NT2/D1 (cell line): ENCODE measurements at regions not wholly inside any gene's neighbourhood (a gene's known extent, or its start where the extent isn't known, plus 50 kb on each side); places are given as distances from the start of the nearest gene placed in this dataset.

Experiments used
- DNase-seq: peaks from one replicate; pipeline ENCODE4 v3.0.0-alpha.2; 2011; ENCODE audit warnings: low read depth, low spot score
- H3K27me3 ChIP-seq: 2 replicates; pipeline ENCODE4 v1.6.0; 2011; ENCODE audit warnings: mild to moderate bottlenecking; ENCODE audit not compliant: insufficient read length, insufficient read depth
- H3K36me3 ChIP-seq: 2 replicates; pipeline ENCODE4 v1.6.1; 2011; ENCODE audit warnings: mild to moderate bottlenecking, low read length, mixed read lengths; ENCODE audit not compliant: insufficient read depth, insufficient read length
- H3K4me1 ChIP-seq: 2 replicates; pipeline ENCODE4 v1.5.1; 2011; ENCODE audit not compliant: insufficient read depth, insufficient read length
- H3K4me3 ChIP-seq: 2 replicates; pipeline ENCODE4 v1.5.1; 2011; ENCODE audit warnings: low read depth; ENCODE audit not compliant: insufficient read length
- H3K9ac ChIP-seq: 2 replicates; pipeline ENCODE4 v1.6.0; 2011; ENCODE audit warnings: low read depth; ENCODE audit not compliant: insufficient read length
- H3K9me3 ChIP-seq: 2 replicates; pipeline ENCODE4 v1.5.1; 2011; ENCODE audit warnings: mild to moderate bottlenecking, low read length; ENCODE audit not compliant: insufficient read depth
- SUZ12 ChIP-seq: IDR thresholded peaks from 2 replicates; pipeline ENCODE4 v1.6.1; 2011; ENCODE audit not compliant: insufficient read length, insufficient read depth; ENCODE audit errors: extremely low read depth
- YY1 ChIP-seq: IDR thresholded peaks from 2 replicates; pipeline ENCODE4 v1.6.1; 2011; ENCODE audit not compliant: insufficient read length, insufficient read depth
- ZNF274 ChIP-seq: IDR thresholded peaks from 2 replicates; pipeline ENCODE4 v1.6.1; 2011; ENCODE audit warnings: mild to moderate bottlenecking, low read depth, low read length

DNA sequence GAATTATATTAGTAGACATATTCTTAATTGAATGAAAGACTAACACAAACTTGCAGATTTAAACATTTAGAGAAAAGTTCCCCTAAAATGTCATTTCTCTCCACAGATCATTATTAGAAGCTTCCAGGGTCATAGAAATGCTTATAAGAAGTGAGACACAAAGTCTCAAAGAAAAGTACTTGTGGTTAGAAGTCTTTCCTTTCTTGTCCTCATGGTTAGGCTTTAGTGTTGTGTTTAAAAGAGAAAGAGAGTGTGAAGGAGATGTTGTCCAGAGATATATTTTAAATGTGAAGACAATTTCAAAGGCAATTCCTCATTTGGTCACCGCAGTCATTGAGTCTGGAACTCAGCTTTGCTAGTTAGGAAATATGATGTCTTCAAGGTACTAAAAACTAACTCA is 230.4 kb upstream of the ARPP21 start:
- H3K9ac ChIP-seq: no peak overlapping the region
- DNase-seq: no peak
- H3K36me3 ChIP-seq: no peaks in the 10 kb centered on the region
- no peaks in the 10 kb centered on the region for H3K9me3 ChIP-seq
- no peak for TF ChIP-seq SUZ12
- TF ChIP-seq YY1: no peak
- TF ChIP-seq ZNF274: no peak
- H3K4me3 ChIP-seq: no peak overlapping the region
- H3K27me3 ChIP-seq: no peaks in the 10 kb centered on the region
- H3K4me1 ChIP-seq: no peaks in the 10 kb centered on the region

DNA sequence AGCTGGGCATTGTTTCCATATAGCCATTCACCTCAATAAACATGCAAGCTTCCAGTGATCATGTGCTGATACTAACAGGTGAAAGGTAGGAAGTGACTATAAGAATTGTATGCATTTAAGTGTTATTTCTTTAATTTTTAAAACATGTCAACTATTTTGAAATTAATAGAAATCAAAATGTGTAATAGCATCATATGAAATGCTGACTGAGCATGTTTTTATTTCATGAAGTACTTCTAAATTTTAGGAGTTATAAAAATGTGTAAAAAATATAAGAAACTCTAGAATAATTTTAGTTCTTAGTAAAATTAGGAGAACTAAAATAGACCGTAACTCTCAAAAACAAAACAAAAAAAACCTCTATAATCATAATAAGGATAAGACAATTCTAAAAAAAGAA is 229.3 kb upstream of the ARPP21 start:
- Histone ChIP-seq H3K9ac (no peak overlapping the region), H3K36me3 (no peaks in the 10 kb centered on the region), H3K9me3 (no peaks in the 10 kb centered on the region), H3K4me1 (no peaks in the 10 kb centered on the region), H3K27me3 (no peaks in the 10 kb centered on the region), H3K4me3 (no peak overlapping the region)
- TF ChIP-seq SUZ12: no peak
- no peak for TF ChIP-seq YY1
- no peak for TF ChIP-seq ZNF274
- no peak for DNase-seq

DNA sequence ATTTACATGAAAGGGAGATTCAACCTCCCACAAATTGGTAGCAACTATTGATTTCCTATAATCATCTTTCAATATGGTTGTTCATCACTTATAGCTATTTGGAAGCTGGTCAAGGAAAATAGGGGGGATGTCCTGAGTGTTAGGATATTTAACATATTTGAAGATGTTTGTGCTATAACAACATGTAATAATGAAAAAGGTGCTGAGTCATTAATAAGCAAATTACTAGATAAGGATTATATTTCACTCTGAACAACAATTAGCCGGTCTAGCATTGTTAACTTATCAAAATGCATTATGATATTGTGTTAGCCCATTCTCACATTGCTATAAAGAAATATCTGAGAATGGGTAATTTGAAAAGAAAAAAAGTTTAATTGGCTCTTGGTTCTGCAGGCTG is 225.8 kb upstream of the ARPP21 start:
- Histone ChIP-seq H3K9me3 (no peaks in the 10 kb centered on the region), H3K36me3 (no peaks in the 10 kb centered on the region), H3K9ac (no peak overlapping the region), H3K4me1 (no peaks in the 10 kb centered on the region), H3K4me3 (no peak overlapping the region), H3K27me3 (no peaks in the 10 kb centered on the region)
- TF ChIP-seq SUZ12 (no peak), ZNF274 (no peak), YY1 (no peak)
- no peak for DNase-seq

DNA sequence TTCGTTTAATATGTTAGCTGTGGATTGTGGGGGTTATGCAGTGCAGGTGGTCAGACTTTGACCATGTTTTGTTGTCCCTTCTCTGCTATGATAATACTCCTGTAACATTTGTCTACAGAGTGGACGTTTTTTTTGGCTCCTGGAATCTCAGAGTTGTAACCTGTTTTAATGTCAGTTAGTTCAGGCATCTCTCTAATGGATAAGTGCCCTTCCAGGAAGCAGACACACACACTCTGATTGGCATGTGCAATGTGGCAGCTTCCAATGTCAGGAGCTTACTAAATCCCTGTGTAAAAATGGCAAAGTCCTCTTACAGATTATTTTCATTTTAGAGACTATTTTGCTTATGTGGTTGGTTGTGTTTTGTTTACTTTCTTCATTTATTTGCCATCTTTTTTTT is 222.2 kb upstream of the ARPP21 start:
- TF ChIP-seq ZNF274: no peak
- no peak for TF ChIP-seq SUZ12
- no peak for TF ChIP-seq YY1
- H3K27me3 ChIP-seq: no peaks in the 10 kb centered on the region
- no peak overlapping the region for H3K9ac ChIP-seq

DNA sequence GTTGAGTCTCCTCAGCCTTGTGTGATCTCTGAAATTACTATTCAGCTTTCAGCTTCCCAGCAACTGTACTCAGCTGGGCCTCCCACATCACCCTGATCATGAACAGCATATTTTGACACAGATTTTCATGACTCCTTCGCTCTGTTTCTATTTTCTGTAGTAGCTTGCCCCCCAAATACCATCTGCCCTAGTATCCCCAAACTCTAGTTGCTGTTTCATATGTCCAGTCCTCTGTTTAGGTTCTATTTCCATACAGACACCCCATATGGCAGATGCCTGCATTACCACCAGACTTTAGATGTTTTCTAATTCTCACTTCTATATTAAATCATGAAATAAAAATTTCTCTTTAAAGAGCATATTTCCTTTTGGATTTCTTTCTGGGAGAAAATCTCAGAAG is 217.2 kb upstream of the ARPP21 start:
- H3K36me3 ChIP-seq: no peaks in the 10 kb centered on the region
- no peak overlapping the region for H3K9ac ChIP-seq
- H3K9me3 ChIP-seq: no peaks in the 10 kb centered on the region
- DNase-seq: no peak
- H3K4me1 ChIP-seq: no peaks in the 10 kb centered on the region
- H3K27me3 ChIP-seq: no peaks in the 10 kb centered on the region
- TF ChIP-seq YY1 (no peak), ZNF274 (no peak), SUZ12 (no peak)
- H3K4me3 ChIP-seq: no peak overlapping the region

More for the DNA sequence above, 222.2 kb upstream of the ARPP21 start:
- H3K9me3 ChIP-seq: no peaks in the 10 kb centered on the region
- no peaks in the 10 kb centered on the region for H3K4me1 ChIP-seq
- H3K4me3 ChIP-seq: no peak overlapping the region
- no peaks in the 10 kb centered on the region for H3K36me3 ChIP-seq
- no peak for DNase-seq

DNA sequence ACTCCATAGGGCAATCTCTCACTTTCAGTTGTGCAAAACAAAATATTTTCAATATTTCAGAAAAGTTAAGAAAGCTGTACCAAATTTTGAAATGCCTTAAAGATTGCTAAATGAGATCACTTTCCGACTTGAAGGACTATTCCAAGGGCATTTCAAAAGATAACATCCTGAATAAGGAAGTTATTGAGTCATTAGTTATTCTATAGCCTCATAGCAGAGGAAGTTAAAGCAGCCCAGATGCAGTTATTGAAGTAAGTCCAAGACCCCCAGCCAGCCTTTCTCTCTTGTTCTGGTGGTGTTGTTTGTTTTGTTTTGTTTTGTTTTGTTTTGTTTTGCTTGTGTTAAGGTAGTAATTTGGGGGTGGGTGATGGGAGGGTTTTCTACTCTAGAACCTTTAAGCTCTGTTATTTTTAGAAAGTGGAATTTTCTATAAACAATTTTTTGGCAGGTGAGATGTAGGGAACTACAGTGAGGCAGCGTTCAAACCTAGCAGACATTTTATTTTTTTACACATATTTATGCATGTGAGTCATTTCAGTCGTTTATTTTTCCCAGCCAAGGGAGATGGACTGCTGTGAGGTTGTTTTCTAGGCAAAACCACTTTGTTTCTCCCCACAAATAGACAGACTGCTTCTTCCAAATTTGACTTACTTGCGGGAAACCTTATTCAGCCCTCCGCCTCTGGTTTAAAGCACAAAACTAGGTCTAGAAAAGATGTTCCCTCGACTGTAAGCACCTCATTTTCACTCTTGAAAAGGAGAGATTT is 216.3 kb upstream of the ARPP21 start:
- no peaks in the 10 kb centered on the region for H3K36me3 ChIP-seq
- DNase-seq: no peak
- H3K4me3 ChIP-seq: no peak overlapping the region
- no peaks in the 10 kb centered on the region for H3K27me3 ChIP-seq
- H3K4me1 ChIP-seq: no peaks in the 10 kb centered on the region
- TF ChIP-seq SUZ12: no peak
- TF ChIP-seq YY1: no peak
- no peak for TF ChIP-seq ZNF274
- no peak overlapping the region for H3K9ac ChIP-seq
- H3K9me3 ChIP-seq: no peaks in the 10 kb centered on the region

DNA sequence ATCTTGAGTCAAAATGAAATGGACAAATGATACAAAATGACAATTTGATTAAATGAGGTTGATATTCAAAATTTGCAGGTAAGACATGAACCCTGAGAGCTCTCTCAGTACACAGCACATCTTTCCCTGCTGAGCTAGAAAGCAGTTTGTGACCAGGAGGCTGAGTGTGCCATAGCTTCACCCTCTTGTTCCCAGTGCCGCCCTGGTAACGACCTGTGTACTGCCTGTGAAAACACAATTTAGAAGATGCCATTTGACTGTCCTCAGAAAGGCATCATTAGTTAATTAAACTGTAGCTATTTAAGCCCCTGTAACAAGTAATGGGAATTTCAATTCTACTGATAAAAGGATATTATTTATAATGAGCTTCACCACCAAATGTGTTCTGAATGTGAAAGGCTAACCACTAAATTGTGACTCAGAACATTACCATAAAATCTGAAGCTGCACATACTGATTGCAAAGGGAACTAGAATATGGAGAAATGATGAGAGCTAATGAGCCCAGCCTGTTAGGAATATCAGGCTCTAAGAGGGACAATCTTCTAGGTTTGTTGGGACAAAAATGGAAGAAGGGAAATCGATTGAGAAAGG is 212.9 kb upstream of the ARPP21 start:
- no peak for TF ChIP-seq ZNF274
- DNase-seq: no peak
- Histone ChIP-seq H3K27me3 (no peaks in the 10 kb centered on the region), H3K4me3 (no peak overlapping the region), H3K36me3 (no peaks in the 10 kb centered on the region), H3K4me1 (no peaks in the 10 kb centered on the region), H3K9ac (no peak overlapping the region), H3K9me3 (no peaks in the 10 kb centered on the region)
